ENCODE measurements at regions not wholly inside any gene's neighbourhood (a gene's known extent, or its start where the extent isn't known, plus 50 kb on each side); places are given as distances from the start of the nearest gene placed in this dataset.

DNA sequence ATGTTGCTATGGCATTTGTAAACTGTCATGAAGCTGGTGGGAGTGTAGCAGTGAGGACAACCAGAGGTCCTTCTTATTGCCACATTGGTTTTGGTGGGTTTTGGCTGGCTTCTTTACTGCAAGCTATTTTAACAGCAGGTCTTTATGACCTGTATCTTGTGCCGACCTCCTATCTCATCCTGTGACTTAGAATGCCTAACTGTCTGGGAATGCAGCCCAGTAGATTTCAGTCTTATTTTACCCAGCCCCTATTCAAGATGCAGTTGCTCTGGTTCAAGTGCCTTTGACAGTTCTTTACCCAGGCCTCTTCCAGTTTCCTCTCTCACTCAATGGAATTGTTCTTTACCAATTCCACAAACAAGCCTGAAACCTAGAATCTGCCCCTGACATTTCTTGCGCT, 145.1 kb downstream of the KCNE4 start:
- TF ChIP-seq, protein P1, sequence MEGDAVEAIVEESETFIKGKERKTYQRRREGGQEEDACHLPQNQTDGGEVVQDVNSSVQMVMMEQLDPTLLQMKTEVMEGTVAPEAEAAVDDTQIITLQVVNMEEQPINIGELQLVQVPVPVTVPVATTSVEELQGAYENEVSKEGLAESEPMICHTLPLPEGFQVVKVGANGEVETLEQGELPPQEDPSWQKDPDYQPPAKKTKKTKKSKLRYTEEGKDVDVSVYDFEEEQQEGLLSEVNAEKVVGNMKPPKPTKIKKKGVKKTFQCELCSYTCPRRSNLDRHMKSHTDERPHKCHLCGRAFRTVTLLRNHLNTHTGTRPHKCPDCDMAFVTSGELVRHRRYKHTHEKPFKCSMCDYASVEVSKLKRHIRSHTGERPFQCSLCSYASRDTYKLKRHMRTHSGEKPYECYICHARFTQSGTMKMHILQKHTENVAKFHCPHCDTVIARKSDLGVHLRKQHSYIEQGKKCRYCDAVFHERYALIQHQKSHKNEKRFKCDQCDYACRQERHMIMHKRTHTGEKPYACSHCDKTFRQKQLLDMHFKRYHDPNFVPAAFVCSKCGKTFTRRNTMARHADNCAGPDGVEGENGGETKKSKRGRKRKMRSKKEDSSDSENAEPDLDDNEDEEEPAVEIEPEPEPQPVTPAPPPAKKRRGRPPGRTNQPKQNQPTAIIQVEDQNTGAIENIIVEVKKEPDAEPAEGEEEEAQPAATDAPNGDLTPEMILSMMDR (conservative IDR thresholded peaks at IDR 0.05) = no peak
- TF ChIP-seq ZFX (IDR thresholded peaks at IDR 0.05) = no peak
- no peak overlapping the region for H3K27ac ChIP-seq

DNA sequence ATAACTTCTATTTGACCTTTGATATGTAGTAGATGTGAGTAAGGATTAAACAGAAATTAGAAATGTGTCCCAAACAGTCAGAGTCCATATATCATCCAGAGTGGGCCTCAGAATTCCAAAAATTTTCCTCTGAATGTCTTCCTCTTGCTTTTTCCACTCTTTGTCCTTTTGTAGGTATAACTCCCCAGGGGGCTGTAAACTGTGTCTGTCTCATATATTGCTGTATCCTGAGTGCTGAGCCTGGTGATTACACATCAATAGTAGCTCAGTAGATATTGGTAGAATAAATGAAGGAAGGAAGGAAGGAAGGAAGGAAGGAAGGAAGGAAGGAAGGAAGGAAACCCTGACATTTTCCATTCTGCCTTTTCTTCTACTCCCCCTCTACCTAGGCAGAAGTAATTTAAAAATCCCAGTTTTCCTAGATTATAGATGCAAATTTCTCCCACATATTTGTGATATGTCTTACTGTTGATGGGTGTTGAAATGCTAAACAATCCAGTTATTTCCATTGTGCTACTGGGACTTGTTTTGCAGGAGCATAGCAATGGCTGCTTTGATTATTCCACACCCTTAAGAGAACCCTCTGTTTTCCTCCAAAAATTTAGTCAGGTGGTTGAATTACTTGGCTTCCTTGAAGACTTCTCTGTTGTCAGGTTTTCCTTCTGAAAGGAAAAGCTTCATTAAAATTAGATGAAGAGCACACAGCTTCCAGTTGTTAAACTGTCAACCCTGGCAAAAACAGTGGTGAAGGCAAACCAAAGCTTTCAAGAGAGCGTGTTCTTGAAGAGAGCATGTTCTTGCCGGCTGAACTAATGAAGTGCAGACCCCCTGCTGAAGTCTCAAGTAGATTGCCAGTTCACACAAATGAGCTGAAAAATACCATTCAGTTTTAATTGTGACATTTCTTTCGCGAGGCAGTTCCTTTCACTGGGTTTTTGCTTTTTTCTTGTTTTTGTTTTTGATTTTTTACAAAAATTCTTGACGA, 147.8 kb downstream of the KCNE4 start:
- no peak overlapping the region for H3K27ac ChIP-seq
- TF ChIP-seq, protein P1 (conservative IDR thresholded peaks at IDR 0.05) = no peak
- no peak for TF ChIP-seq ZFX (IDR thresholded peaks at IDR 0.05)

DNA sequence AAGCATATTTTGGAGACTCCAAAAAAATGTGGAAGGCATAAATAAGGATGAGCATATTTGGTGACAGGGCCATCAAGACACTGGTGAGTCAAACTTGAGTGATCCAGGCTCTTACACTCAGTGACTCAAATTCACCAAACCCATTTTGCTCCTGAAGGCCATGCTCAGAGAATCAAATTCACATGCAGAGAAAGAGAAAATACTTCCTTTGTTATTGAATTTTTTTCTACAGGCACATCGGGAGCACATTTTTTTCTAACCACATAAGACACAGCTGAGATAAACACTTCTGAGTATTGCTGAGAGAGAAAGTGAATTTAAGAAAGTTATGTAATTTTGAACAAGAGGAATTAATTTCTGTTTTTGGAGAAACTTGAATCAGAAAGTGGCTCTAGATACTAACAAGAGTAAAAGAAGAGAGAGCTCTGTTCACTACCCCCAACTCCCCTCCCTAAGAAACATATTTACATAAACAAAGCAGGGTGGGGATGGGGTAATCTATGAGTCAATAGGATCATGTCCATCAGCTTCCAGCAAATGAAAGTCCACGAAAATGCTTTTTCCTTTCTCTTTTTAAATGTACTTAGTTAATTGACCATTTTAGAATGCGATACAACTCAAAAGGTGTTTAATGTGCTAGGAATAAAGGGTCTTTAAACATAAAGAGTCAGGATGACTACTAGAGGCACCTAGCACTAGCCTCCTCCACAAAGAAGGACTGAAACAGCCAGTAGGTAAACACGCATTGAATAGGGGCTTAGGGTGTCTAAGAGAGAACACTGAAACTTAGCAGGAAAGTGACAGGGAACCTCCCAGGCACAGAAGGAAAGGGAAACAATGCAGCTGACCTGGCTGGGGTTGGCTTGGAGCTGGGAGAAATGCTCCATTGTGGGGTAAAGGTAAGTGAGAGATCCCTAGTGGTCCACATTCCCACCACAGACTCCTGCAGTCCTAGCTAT, 152.3 kb downstream of the KCNE4 start:
- no peak overlapping the region for H3K27ac ChIP-seq
- TF ChIP-seq, protein P1 (conservative IDR thresholded peaks at IDR 0.05) = no peak
- no peak for TF ChIP-seq ZFX (IDR thresholded peaks at IDR 0.05)

DNA sequence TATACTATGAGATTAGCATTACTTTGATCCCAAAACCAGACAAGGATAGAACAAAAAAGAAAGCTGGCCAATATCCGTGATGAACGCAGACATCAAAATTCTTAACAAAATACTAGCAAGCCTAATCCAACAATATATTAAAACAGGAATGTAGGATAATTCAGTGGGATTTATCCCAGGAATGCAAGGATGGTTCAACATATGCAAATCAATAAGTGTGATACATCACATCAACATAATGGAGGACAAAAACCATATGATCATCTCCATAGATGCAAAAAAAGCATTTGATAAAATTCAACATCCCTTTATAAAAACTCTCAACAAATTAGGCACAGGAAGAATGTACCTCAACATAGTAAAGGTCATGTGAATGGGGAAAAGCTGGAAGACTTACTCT, 158.5 kb downstream of the KCNE4 start:
- no peak overlapping the region for H3K27ac ChIP-seq
- TF ChIP-seq ZFX (IDR thresholded peaks at IDR 0.05) = no peak
- TF ChIP-seq, protein P1 (conservative IDR thresholded peaks at IDR 0.05) = no peak

DNA sequence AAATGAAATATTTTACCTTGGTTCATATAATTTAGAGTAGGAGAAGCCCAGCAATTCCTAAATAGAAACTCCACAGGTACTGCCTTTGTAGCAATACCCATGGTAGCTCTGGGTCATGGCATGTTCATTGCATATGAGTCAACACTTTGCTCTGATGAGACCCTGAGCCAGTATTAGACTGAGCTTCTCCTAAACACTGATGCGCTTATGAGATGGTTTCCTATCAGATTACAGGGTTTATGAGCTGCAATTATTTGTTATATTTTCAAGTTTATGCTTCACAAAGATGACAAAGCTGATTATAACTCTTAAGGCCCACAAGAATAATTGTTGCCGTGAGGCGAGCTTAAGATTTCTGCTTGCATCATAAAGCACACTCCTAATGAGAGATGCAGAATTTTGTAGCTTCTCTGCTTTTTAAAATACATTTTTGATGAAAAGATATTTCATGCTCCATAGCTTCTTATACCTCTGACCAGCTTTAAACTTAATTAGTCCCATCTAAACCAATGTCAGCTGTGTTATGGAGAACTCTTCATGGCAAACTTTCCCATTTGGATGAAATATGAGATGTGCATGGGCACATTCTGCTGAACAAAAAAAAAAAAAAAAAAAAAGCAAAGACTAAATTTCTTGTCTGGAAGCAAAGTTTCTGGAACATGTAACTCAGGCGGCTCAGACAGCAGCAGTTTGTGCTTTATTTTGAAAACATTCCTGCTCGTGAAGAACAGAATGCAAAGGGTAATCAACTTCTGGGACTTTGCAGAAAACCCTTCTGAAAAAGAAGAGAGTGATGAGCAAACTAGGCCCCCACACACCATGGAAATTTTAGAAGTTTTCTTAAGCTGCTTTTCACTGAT, 162.6 kb downstream of the KCNE4 start:
- TF ChIP-seq ZFX (IDR thresholded peaks at IDR 0.05) = no peak
- TF ChIP-seq, protein P1 (conservative IDR thresholded peaks at IDR 0.05) = no peak
- H3K27ac ChIP-seq = no peak overlapping the region

DNA sequence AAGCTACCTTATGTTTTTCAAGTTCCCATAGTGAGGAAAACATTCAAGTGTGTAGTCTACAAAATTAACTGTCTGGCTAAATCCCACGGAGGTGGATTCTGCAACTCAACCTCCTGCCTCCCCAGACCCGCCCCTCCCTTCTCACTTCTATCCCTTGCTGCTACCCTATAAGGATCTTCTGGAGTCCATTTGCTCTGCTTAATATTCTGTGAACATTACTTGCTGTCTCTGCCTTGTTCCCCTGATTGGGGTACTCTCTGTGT, 163.2 kb downstream of the KCNE4 start:
- no peak for TF ChIP-seq ZFX (IDR thresholded peaks at IDR 0.05)
- TF ChIP-seq, protein P1 (conservative IDR thresholded peaks at IDR 0.05) = no peak
- H3K27ac ChIP-seq = no peak overlapping the region

Data from C4-2B (cell line).